ENCODE measurements at regions not wholly inside any gene's neighbourhood (a gene's known extent, or its start where the extent isn't known, plus 50 kb on each side); places are given as distances from the start of the nearest gene placed in this dataset.

GRCh38 chr4:102423375-102423774, 77.8 kb upstream of the NFKB1 start:
- no peak overlapping the region for H3K27ac Mint-ChIP-seq
- H3K27me3 Mint-ChIP-seq (ENCODE audit: low read depth): no peaks in the 10 kb centered on the region
- H3K4me3 Mint-ChIP-seq: no peak overlapping the region
- peaks cover 21% of the 10 kb centered on the region for H3K9me3 Mint-ChIP-seq
- TF ChIP-seq CTCF (IDR thresholded peaks at IDR 0.05; ENCODE audit: unreplicated experiment): no peak
- peaks cover 21% of the 10 kb centered on the region for H3K4me1 Mint-ChIP-seq
- H3K36me3 Mint-ChIP-seq: peaks cover 13% of the 10 kb centered on the region
- no peak for DNase-seq (ENCODE audit: low spot score in 2 of 2, unreplicated experiment in 2 of 2)

- Mint-ChIP-seq H3K36me3 (peaks cover 6% of the 10 kb centered on the region), H3K4me1 (peaks cover 29% of the 10 kb centered on the region), H3K9me3 (peaks cover 13% of the 10 kb centered on the region), H3K27ac (peak overlapping the region; percentile 67), H3K4me3 (no peak overlapping the region), H3K27me3 (ENCODE audit: low read depth) (no peaks in the 10 kb centered on the region)
- DNase-seq (ENCODE audit: low spot score in 2 of 2, unreplicated experiment in 2 of 2): no peak
- no peak for TF ChIP-seq CTCF (IDR thresholded peaks at IDR 0.05; ENCODE audit: unreplicated experiment)
Measured at GRCh38 chr4:102427371-102427998, 73.7 kb upstream of the NFKB1 start.

- H3K27me3 Mint-ChIP-seq (ENCODE audit: low read depth): no peaks in the 10 kb centered on the region
- DNase-seq (ENCODE audit: low spot score in 2 of 2, unreplicated experiment in 2 of 2): no peak
- peaks cover 7% of the 10 kb centered on the region for H3K9me3 Mint-ChIP-seq
- peaks cover under 1% of the 10 kb centered on the region for H3K36me3 Mint-ChIP-seq
- peaks cover 29% of the 10 kb centered on the region for H3K4me1 Mint-ChIP-seq
- no peak for TF ChIP-seq CTCF (IDR thresholded peaks at IDR 0.05; ENCODE audit: unreplicated experiment)
- H3K4me3 Mint-ChIP-seq: no peak overlapping the region
- peak overlapping the region; percentile 8 for H3K27ac Mint-ChIP-seq
Measured at GRCh38 chr4:102428122-102428521, 73.0 kb upstream of the NFKB1 start.

GRCh38 chr4:102429553-102429952, 71.6 kb upstream of the NFKB1 start:
- no peak for TF ChIP-seq CTCF (IDR thresholded peaks at IDR 0.05; ENCODE audit: unreplicated experiment)
- DNase-seq (ENCODE audit: low spot score in 2 of 2, unreplicated experiment in 2 of 2): no peak
- no peaks in the 10 kb centered on the region for H3K27me3 Mint-ChIP-seq (ENCODE audit: low read depth)
- H3K4me1 Mint-ChIP-seq: peaks cover 29% of the 10 kb centered on the region
- H3K9me3 Mint-ChIP-seq: peaks cover 8% of the 10 kb centered on the region
- peaks cover 8% of the 10 kb centered on the region for H3K36me3 Mint-ChIP-seq
- peak overlapping the region; percentile 11 for H3K4me3 Mint-ChIP-seq
- H3K27ac Mint-ChIP-seq: peak overlapping the region; percentile 86

- TF ChIP-seq CTCF (IDR thresholded peaks at IDR 0.05; ENCODE audit: unreplicated experiment): no peak
- H3K9me3 Mint-ChIP-seq: peaks cover 13% of the 10 kb centered on the region
- H3K4me1 Mint-ChIP-seq: peaks cover 29% of the 10 kb centered on the region
- peak overlapping the region; percentile 86 for H3K27ac Mint-ChIP-seq
- H3K27me3 Mint-ChIP-seq (ENCODE audit: low read depth): no peaks in the 10 kb centered on the region
- H3K36me3 Mint-ChIP-seq: peaks cover 11% of the 10 kb centered on the region
- no peak for DNase-seq (ENCODE audit: low spot score in 2 of 2, unreplicated experiment in 2 of 2)
- H3K4me3 Mint-ChIP-seq: peak overlapping the region; percentile 89
Measured at GRCh38 chr4:102430461-102430910, 70.7 kb upstream of the NFKB1 start.

- no peaks in the 10 kb centered on the region for H3K27me3 Mint-ChIP-seq (ENCODE audit: low read depth)
- peaks cover 29% of the 10 kb centered on the region for H3K4me1 Mint-ChIP-seq
- H3K9me3 Mint-ChIP-seq: peaks cover 18% of the 10 kb centered on the region
- TF ChIP-seq CTCF (IDR thresholded peaks at IDR 0.05; ENCODE audit: unreplicated experiment): no peak
- DNase-seq (ENCODE audit: low spot score in 2 of 2, unreplicated experiment in 2 of 2): no peak
- H3K4me3 Mint-ChIP-seq: peak overlapping the region; percentile 89
- H3K27ac Mint-ChIP-seq: no peak overlapping the region
- H3K36me3 Mint-ChIP-seq: peaks cover 12% of the 10 kb centered on the region
Measured at GRCh38 chr4:102431608-102431961, 69.6 kb upstream of the NFKB1 start.

Data from mesothelial cell of epicardium (in vitro differentiated cells).